ENCODE measurements at regions not wholly inside any gene's neighbourhood (a gene's known extent, or its start where the extent isn't known, plus 50 kb on each side); places are given as distances from the start of the nearest gene placed in this dataset.

DNA sequence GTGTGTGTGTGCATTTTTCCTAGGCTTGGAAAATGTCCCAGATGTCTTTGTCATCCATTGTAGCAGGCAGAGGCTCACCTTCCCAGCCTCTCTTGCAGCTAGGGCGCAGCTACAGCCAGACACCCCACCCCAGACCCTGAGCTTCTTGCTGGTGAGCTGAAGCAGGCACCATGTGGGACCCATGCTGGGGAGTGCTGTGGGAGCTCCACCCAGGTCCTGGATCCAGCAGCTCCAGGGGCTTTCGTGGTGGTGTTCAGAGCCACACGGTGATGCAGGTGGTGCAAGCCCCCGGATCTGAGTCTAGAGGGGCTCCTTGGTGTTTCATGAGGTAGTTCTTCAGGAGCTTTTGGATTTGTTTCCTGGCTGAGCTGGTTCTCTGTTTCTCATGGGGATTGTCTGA lies 56.0 kb upstream of the ZFP64 start:
- Histone ChIP-seq H2BK20ac (ENCODE audit: low read depth, low read length) (no peak overlapping the region), H4K8ac (ENCODE audit: low read depth in 2 of 2, low read length in 2 of 2) (no peak overlapping the region), H3K79me1 (ENCODE audit: low read depth in 1 of 2, low read length in 2 of 2) (no peaks in the 10 kb centered on the region), H3K9ac (ENCODE audit: low read depth, low read length) (no peak overlapping the region), H2AFZ (replicated peaks; ENCODE audit: low read length, poor library complexity) (no peak overlapping the region), H3K9me3 (ENCODE audit: control insufficient read depth, insufficient read depth, low read length) (no peaks in the 10 kb centered on the region), H4K91ac (ENCODE audit: insufficient read depth, low read depth, low read length) (no peak overlapping the region), H3K36me3 (ENCODE audit: control insufficient read depth, insufficient read depth, low read length) (no peaks in the 10 kb centered on the region), H3K9me1 (ENCODE audit: insufficient read depth, low read length) (no peaks in the 10 kb centered on the region), H3K27ac (ENCODE audit: insufficient read depth, low read length) (no peak overlapping the region), H3K56ac (ENCODE audit: extremely low read depth, insufficient read depth, low read length) (no peak overlapping the region), H2BK5ac (ENCODE audit: low read depth, low read length, poor library complexity, severe bottlenecking) (no peak overlapping the region), H3K18ac (ENCODE audit: low read depth, low read length) (no peak overlapping the region), H4K20me1 (ENCODE audit: insufficient read depth, low read length) (no peaks in the 10 kb centered on the region), H3K4ac (ENCODE audit: low read depth, low read length) (no peak overlapping the region), H3K4me2 (ENCODE audit: low read depth, low read length) (no peak overlapping the region), H3K27me3 (ENCODE audit: control insufficient read depth, insufficient read depth, low read length) (peaks cover 3% of the 10 kb centered on the region; the same call in 1 of the 2 replicates), H2AK9ac (replicated peaks; ENCODE audit: low read depth, low read length, poor library complexity) (no peak overlapping the region), H4K5ac (ENCODE audit: low read depth, low read length) (no peak overlapping the region), H2BK15ac (ENCODE audit: low read depth, low read length) (no peak overlapping the region), H3K4me3 (ENCODE audit: insufficient read depth, low read depth, low read length) (no peak overlapping the region), H3K23ac (ENCODE audit: low read depth, low read length) (no peak overlapping the region), H2AK5ac (ENCODE audit: low read depth, low read length) (no peak overlapping the region), H3K14ac (replicated peaks; ENCODE audit: low read depth, low read length) (no peak overlapping the region), H2BK120ac (ENCODE audit: low read depth, low read length) (no peak overlapping the region), H3K4me1 (ENCODE audit: control insufficient read depth, insufficient read depth, low read length) (no peaks in the 10 kb centered on the region)
- intact Hi-C loops (cut with micrococcal nuclease) (no loop called here), in situ Hi-C loops (cut with MboI; ENCODE audit: low sequenced_read_pairs) (loop anchor here (25.0 kb wide), 1 partner anchor 1740 kb away; no protein-coding TSS in a partner anchor), dilution Hi-C loops (cut with HindIII; ENCODE audit: low sequenced_read_pairs, unreplicated experiment) (no loop called here)
- CTCF ChIA-PET: interaction anchor here (1.1 kb wide), 1 partner anchor 13 kb away, joined by 3 read pairs; no protein-coding TSS in a partner anchor
- no CpG with 5 or more reads among the region's 4 CpGs for WGBS, 2 experiments (ENCODE audit: extremely low coverage in 2 of 2, insufficient read length in 1 of 2)
- no TSS peak for BruUV-seq (replicated peaks)
- POLR2A ChIA-PET (ENCODE audit: unreplicated experiment): no interaction called here
- ATAC-seq (ENCODE audit: low read depth) (no peak), DNase-seq (no peak)
- no peak for TF ChIP-seq FOS (IDR thresholded peaks at IDR 0.05; ENCODE audit: low read depth, low read length)
- no peak for TF ChIP-seq MAFK (IDR thresholded peaks at IDR 0.05; ENCODE audit: low read depth, low read length)
- no peak for TF ChIP-seq RCOR1 (IDR thresholded peaks at IDR 0.05; ENCODE audit: insufficient replicate concordance, low read length)
- TF ChIP-seq, protein P1, sequence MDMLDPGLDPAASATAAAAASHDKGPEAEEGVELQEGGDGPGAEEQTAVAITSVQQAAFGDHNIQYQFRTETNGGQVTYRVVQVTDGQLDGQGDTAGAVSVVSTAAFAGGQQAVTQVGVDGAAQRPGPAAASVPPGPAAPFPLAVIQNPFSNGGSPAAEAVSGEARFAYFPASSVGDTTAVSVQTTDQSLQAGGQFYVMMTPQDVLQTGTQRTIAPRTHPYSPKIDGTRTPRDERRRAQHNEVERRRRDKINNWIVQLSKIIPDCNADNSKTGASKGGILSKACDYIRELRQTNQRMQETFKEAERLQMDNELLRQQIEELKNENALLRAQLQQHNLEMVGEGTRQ (IDR thresholded peaks at IDR 0.05; ENCODE audit: low read depth, low read length): no peak
- no peak for TF ChIP-seq NFE2L2 (IDR thresholded peaks at IDR 0.05; ENCODE audit: low read depth, low read length)
- TF ChIP-seq MXI1 (IDR thresholded peaks at IDR 0.05; ENCODE audit: borderline replicate concordance, low read depth, low read length): no peak
- no peak for TF ChIP-seq RFX5 (IDR thresholded peaks at IDR 0.05; ENCODE audit: low read depth, low read length)
- TF ChIP-seq, protein P2, sequence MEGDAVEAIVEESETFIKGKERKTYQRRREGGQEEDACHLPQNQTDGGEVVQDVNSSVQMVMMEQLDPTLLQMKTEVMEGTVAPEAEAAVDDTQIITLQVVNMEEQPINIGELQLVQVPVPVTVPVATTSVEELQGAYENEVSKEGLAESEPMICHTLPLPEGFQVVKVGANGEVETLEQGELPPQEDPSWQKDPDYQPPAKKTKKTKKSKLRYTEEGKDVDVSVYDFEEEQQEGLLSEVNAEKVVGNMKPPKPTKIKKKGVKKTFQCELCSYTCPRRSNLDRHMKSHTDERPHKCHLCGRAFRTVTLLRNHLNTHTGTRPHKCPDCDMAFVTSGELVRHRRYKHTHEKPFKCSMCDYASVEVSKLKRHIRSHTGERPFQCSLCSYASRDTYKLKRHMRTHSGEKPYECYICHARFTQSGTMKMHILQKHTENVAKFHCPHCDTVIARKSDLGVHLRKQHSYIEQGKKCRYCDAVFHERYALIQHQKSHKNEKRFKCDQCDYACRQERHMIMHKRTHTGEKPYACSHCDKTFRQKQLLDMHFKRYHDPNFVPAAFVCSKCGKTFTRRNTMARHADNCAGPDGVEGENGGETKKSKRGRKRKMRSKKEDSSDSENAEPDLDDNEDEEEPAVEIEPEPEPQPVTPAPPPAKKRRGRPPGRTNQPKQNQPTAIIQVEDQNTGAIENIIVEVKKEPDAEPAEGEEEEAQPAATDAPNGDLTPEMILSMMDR (conservative IDR thresholded peaks at IDR 0.05; ENCODE audit: low read depth, low read length): no peak
- no peak for TF ChIP-seq SMC3 (IDR thresholded peaks at IDR 0.05; ENCODE audit: low read depth, low read length)
- TF ChIP-seq MAZ (IDR thresholded peaks at IDR 0.05; ENCODE audit: borderline replicate concordance, low read depth, low read length): no peak
- TF ChIP-seq CHD1 (IDR thresholded peaks at IDR 0.05; ENCODE audit: low read depth, low read length): no peak
- TF ChIP-seq RAD21 (IDR thresholded peaks at IDR 0.05; ENCODE audit: low read length): no peak
- no peak for TF ChIP-seq BHLHE40 (IDR thresholded peaks at IDR 0.05; ENCODE audit: low read depth, low read length)
- TF ChIP-seq, protein P3, sequence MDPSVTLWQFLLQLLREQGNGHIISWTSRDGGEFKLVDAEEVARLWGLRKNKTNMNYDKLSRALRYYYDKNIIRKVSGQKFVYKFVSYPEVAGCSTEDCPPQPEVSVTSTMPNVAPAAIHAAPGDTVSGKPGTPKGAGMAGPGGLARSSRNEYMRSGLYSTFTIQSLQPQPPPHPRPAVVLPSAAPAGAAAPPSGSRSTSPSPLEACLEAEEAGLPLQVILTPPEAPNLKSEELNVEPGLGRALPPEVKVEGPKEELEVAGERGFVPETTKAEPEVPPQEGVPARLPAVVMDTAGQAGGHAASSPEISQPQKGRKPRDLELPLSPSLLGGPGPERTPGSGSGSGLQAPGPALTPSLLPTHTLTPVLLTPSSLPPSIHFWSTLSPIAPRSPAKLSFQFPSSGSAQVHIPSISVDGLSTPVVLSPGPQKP (IDR thresholded peaks at IDR 0.05; ENCODE audit: borderline replicate concordance, low read depth, low read length): no peak
- TF ChIP-seq POLR2A (IDR thresholded peaks at IDR 0.05; ENCODE audit: low read depth, low read length): no peak
- no peak for TF ChIP-seq CEBPB (IDR thresholded peaks at IDR 0.05; ENCODE audit: low read depth, low read length)

Measured in IMR-90 (cell line).